Effector memory CD4-positive, alpha-beta T cell (primary cell): ENCODE measurements at regions not wholly inside any gene's neighbourhood (a gene's known extent, or its start where the extent isn't known, plus 50 kb on each side); places are given as distances from the start of the nearest gene placed in this dataset.

ENCODE experiments used
- DNase-seq, 3 donors: peaks; one replicate each; pipeline ENCODE4 v3.0.0-alpha.2; 2020
- H3K27ac ChIP-seq: 2 replicates; pipeline ENCODE4 v1.7.0; 2013; ENCODE audit warnings: mild to moderate bottlenecking, low read length, moderate library complexity; ENCODE audit not compliant: insufficient read depth, poor library complexity, severe bottlenecking
- H3K27me3 ChIP-seq: replicated peaks from 2 replicates; pipeline ENCODE4 v1.7.0; 2013; ENCODE audit warnings: mild to moderate bottlenecking, low read length; ENCODE audit not compliant: insufficient read depth, control insufficient read depth, poor library complexity, severe bottlenecking
- H3K36me3 ChIP-seq: 2 replicates; pipeline ENCODE4 v1.7.0; 2013; ENCODE audit warnings: mild to moderate bottlenecking, low read length, moderate library complexity; ENCODE audit not compliant: control insufficient read depth, insufficient read depth
- H3K4me1 ChIP-seq: 2 replicates; pipeline ENCODE4 v1.7.0; 2013; ENCODE audit warnings: low read length, mild to moderate bottlenecking; ENCODE audit not compliant: control insufficient read depth, insufficient read depth, poor library complexity, severe bottlenecking
- H3K4me3 ChIP-seq: 2 replicates; pipeline ENCODE4 v1.7.0; 2013; ENCODE audit warnings: low read length, low read depth, mild to moderate bottlenecking; ENCODE audit not compliant: insufficient read depth, poor library complexity, severe bottlenecking
- H3K9me3 ChIP-seq: 2 replicates; pipeline ENCODE4 v1.7.0; 2013; ENCODE audit warnings: mild to moderate bottlenecking, low read length, moderate library complexity; ENCODE audit not compliant: control insufficient read depth

DNA sequence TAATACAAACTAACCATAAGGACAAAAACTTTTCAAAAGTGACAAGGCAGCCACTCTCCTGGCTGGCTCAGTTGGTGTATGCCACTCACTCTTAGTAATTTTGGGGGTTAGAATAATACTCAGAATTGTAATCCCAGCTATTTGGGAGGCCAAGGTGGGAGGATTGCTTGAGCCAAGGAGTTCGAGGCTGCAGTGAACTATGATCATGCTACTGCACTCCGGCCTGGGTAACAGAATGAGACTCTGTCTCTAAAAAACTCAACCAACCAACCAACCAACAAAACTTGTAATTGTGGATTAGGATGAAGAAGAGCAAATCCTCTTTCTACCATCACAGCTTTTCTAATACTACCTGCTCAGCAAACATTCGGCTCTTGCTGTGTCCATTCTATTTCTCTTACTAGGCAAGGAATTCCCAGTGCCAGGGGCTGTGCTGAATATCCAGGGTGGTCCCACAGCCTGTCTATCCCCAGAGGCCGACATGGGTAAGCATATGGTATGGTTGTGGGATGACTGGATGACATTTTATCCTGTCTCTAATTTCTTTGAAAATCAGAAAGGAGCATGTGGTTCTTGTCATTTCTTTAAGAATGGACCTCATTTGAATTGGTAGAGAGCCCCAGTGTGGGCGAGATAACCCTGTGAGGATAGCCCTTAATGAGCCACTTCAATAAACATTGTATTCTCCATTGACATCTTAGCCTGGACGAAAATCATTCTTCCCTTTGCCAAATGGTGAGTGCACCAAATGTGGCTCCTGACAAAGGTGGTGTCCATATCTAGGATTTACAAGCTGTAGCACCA lies 220.1 kb downstream of the MYCN start:
- H3K36me3 ChIP-seq = no peaks in the 10 kb centered on the region
- H3K4me3 ChIP-seq = no peak overlapping the region
- H3K27ac ChIP-seq = no peak overlapping the region
- DNase-seq = no peak
- H3K4me1 ChIP-seq = no peaks in the 10 kb centered on the region
- no peaks in the 10 kb centered on the region for H3K9me3 ChIP-seq
- no peaks in the 10 kb centered on the region for H3K27me3 ChIP-seq

- H3K4me1 ChIP-seq = no peaks in the 10 kb centered on the region
- no peak for DNase-seq
- H3K4me3 ChIP-seq = no peak overlapping the region
- no peaks in the 10 kb centered on the region for H3K36me3 ChIP-seq
- no peaks in the 10 kb centered on the region for H3K27me3 ChIP-seq
- H3K9me3 ChIP-seq = no peaks in the 10 kb centered on the region
- no peak overlapping the region for H3K27ac ChIP-seq
Observed at GRCh38 chr2:16156411-16156810, 216.1 kb downstream of the MYCN start.

DNA sequence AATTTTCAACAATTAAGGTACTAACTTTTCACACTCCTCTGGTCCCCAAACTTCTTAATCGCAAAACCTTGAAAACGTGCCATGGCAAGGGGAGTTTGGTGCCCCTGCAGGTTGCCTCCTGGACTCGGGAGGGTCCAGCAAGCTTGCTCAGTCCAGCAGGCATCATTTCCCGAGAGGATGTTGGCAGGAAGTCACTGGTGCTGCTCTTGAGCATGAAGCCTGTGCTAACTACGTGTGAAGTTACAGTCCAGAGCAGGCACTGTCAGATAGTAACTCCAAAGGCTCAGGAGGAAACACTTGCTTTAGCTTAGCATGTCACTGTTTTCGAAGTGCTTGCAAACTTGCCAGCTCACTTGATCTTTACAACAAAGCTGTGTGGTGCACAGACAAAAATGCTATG lies 215.4 kb downstream of the MYCN start:
- H3K27me3 ChIP-seq = no peaks in the 10 kb centered on the region
- no peak for DNase-seq
- no peaks in the 10 kb centered on the region for H3K36me3 ChIP-seq
- H3K9me3 ChIP-seq = no peaks in the 10 kb centered on the region
- no peak overlapping the region for H3K27ac ChIP-seq
- H3K4me3 ChIP-seq = no peak overlapping the region
- H3K4me1 ChIP-seq = no peaks in the 10 kb centered on the region

- no peak overlapping the region for H3K4me3 ChIP-seq
- no peak overlapping the region for H3K27ac ChIP-seq
- H3K27me3 ChIP-seq = no peaks in the 10 kb centered on the region
- H3K4me1 ChIP-seq = no peaks in the 10 kb centered on the region
- no peaks in the 10 kb centered on the region for H3K9me3 ChIP-seq
- H3K36me3 ChIP-seq = no peaks in the 10 kb centered on the region
- DNase-seq = no peak
Observed at GRCh38 chr2:16155366-16155765, 215.0 kb downstream of the MYCN start.

GRCh38 chr2:16154501-16155280 lies 214.3 kb downstream of the MYCN start:
- no peak overlapping the region for H3K4me3 ChIP-seq
- H3K9me3 ChIP-seq = no peaks in the 10 kb centered on the region
- H3K27me3 ChIP-seq = no peaks in the 10 kb centered on the region
- no peak for DNase-seq
- no peaks in the 10 kb centered on the region for H3K36me3 ChIP-seq
- no peaks in the 10 kb centered on the region for H3K4me1 ChIP-seq
- no peak overlapping the region for H3K27ac ChIP-seq

DNA sequence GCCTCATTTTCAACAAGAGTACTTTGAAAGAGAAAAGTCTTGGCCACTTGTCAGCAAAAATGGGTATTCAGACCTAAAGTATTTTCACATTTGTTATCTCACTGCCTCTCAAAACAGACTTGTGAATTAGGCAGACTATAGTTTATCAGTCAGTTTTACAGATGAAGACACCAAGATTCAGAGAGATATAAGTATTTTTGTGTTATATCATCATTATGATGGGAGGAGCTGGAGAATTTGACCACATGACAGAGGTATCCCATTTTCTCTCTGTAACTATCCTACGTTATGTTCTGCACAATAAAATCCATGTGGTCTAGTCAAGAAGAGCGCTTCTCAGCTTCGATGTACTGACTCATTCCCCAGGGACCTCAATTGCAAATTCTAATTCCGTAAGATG lies 213.7 kb downstream of the MYCN start:
- Histone ChIP-seq H3K27me3 (no peaks in the 10 kb centered on the region), H3K4me3 (no peak overlapping the region), H3K9me3 (no peaks in the 10 kb centered on the region), H3K36me3 (no peaks in the 10 kb centered on the region), H3K4me1 (no peaks in the 10 kb centered on the region), H3K27ac (no peak overlapping the region)
- no peak for DNase-seq

GRCh38 chr2:16153754-16154035 lies 213.3 kb downstream of the MYCN start:
- no peak for DNase-seq
- no peak overlapping the region for H3K27ac ChIP-seq

GRCh38 chr2:16152928-16153753 lies 212.8 kb downstream of the MYCN start:
- Histone ChIP-seq H3K4me1 (no peaks in the 10 kb centered on the region), H3K4me3 (no peak overlapping the region), H3K9me3 (no peaks in the 10 kb centered on the region), H3K27ac (no peak overlapping the region), H3K36me3 (no peaks in the 10 kb centered on the region), H3K27me3 (no peaks in the 10 kb centered on the region)
- DNase-seq = no peak

More at GRCh38 chr2:16153754-16154035, 213.3 kb downstream of the MYCN start:
- Histone ChIP-seq H3K9me3 (no peaks in the 10 kb centered on the region), H3K27me3 (no peaks in the 10 kb centered on the region), H3K4me1 (no peaks in the 10 kb centered on the region), H3K4me3 (no peak overlapping the region), H3K36me3 (no peaks in the 10 kb centered on the region)

GRCh38 chr2:16152071-16152927 lies 211.9 kb downstream of the MYCN start:
- no peak overlapping the region for H3K4me3 ChIP-seq
- H3K36me3 ChIP-seq = no peaks in the 10 kb centered on the region
- H3K27ac ChIP-seq = no peak overlapping the region
- H3K9me3 ChIP-seq = no peaks in the 10 kb centered on the region
- H3K4me1 ChIP-seq = no peaks in the 10 kb centered on the region
- DNase-seq = no peak
- H3K27me3 ChIP-seq = no peaks in the 10 kb centered on the region
